Ascending aorta (tissue), 2 donors: ENCODE measurements at regions not wholly inside any gene's neighbourhood (a gene's known extent, or its start where the extent isn't known, plus 50 kb on each side); places are given as distances from the start of the nearest gene placed in this dataset.

Experiments
- DNase-seq, 2 donors: peaks; one replicate each; pipeline ENCODE4 v3.0.0-alpha.2; 2019; ENCODE audit warnings: low spot score in 2 of 2
- H3K27ac ChIP-seq, 2 donors: fragments of 200-600 bp; sonication (generic); one replicate each; pipeline ENCODE4 v1.5.1; 2016 to 2017; ENCODE audit warnings: mild to moderate bottlenecking in 1 of 2
- H3K27me3 ChIP-seq: fragments of 200-600 bp; sonication (generic); one replicate; pipeline ENCODE4 v1.5.1; 2017
- H3K36me3 ChIP-seq, 2 donors: fragments of 200-600 bp; sonication (generic); one replicate each; pipeline ENCODE4 v1.5.1; 2016
- H3K4me1 ChIP-seq, 2 donors: fragments of 200-600 bp; sonication (generic); one replicate each; pipeline ENCODE4 v1.5.1; 2016 to 2017; ENCODE audit warnings: mild to moderate bottlenecking in 1 of 2
- H3K4me3 ChIP-seq, 2 donors: fragments of 200-600 bp; sonication (generic); one replicate each; pipeline ENCODE4 v1.5.1; 2016 to 2017; ENCODE audit warnings: mild to moderate bottlenecking in 1 of 2
- H3K9me3 ChIP-seq, 2 donors: fragments of 200-600 bp; sonication (generic); one replicate each; pipeline ENCODE4 v1.5.1; 2016
- CTCF ChIP-seq, 3 experiments: fragments of 200-600 bp in 2 of 3; fragments of 450-650 bp in 1 of 3; sonication (generic) in 2 of 3; IDR thresholded peaks; one replicate each; pipeline ENCODE4 v1.5.1; 2016 to 2019; ENCODE audit warnings: antibody characterized with exemption in 3 of 3, mild to moderate bottlenecking in 1 of 3, moderate library complexity in 1 of 3
- intact Hi-C: fragments of 100-400 bp; cut with DNase I; formaldehyde crosslinking; loops from one replicate; pipeline ENCODE4 v1.15.1; 2023

GRCh38 chr20:1707588-1708449 is 50.2 kb upstream of the SIRPG start:
- no peak for DNase-seq

More at GRCh38 chr20:1707588-1708449, 50.2 kb upstream of the SIRPG start:
- H3K4me3 ChIP-seq: no peak overlapping the region
- no peaks in the 10 kb centered on the region for H3K9me3 ChIP-seq
- no peaks in the 10 kb centered on the region for H3K36me3 ChIP-seq
- no peak for TF ChIP-seq CTCF (IDR thresholded peaks at IDR 0.05)
- no peak overlapping the region for H3K27ac ChIP-seq
- intact Hi-C loops: no loop called here
- H3K4me1 ChIP-seq: no peaks in the 10 kb centered on the region
- H3K27me3 ChIP-seq: no peaks in the 10 kb centered on the region
